ENCODE measurements at regions not wholly inside any gene's neighbourhood (a gene's known extent, or its start where the extent isn't known, plus 50 kb on each side); places are given as distances from the start of the nearest gene placed in this dataset.

DNA sequence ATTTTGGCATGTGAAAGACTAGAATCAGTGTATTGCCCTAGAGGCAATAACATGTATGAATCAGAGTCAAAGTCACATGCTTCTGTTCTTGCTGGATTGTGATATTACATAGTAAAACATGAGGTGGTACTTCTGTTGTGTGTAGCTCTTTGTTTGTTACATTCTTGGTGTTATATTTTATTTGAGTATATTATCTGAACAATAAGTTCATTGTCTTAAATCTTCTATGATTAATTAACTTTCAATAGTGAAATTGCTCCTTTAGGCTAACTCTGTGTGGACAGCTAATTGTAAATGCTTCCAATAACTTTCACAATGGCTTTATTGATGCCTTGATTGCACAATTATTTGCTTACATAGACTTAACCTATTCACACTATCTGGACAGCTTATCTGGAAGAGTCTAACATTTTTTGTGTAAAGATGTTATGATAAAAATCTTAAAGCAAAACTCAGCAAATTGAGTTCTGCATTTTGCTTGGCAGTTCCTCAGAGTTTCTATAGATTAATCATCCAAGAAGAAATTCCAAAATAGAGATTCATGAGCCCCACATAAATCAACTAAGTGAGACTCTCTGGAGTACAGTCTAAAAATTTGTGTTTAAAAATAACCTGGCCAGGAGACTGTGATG lies 239.6 kb upstream of the TUSC1 start:
- intact Hi-C loops (cut with DNase I; ENCODE audit: low total_unique reads), result no loop called here
- H3K36me3 ChIP-seq (ENCODE audit: low read depth, missing control alignments), result no peaks in the 10 kb centered on the region
- no peak overlapping the region for H3K4me3 ChIP-seq
- no peak for DNase-seq
- no peaks in the 10 kb centered on the region for H3K27me3 ChIP-seq
- H3K9me3 ChIP-seq, result no peaks in the 10 kb centered on the region
- H3K27ac ChIP-seq, result no peak overlapping the region
- no peaks in the 10 kb centered on the region for H3K4me1 ChIP-seq
- TF ChIP-seq CTCF (IDR thresholded peaks at IDR 0.05) (no peak), POLR2A (IDR thresholded peaks at IDR 0.05) (no peak)

DNA sequence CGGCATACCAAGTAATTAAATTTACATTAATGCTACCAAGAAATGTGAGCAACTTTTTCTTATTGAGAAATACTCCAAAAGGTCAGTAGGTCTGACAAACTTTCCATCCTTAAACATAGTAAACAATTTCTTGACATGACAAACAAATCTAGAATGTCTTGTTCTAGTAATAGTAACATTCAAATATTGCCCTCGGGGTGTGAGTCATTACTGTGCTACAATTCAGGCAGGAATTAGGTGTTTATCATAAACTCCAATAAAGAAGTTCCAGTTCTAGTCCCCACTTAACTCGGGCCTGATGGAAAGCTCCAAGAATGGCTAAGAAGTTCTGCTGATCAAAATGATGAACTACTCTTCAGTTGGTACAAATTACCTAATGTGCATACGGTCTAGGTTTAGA lies 235.6 kb upstream of the TUSC1 start:
- WGBS, 2 donors, result 76 to 85% methylated on average over 4 of the region's 4 CpGs
- TF ChIP-seq CTCF (IDR thresholded peaks at IDR 0.05) (no peak), POLR2A (IDR thresholded peaks at IDR 0.05) (no peak)
- Histone ChIP-seq H3K4me1 (no peaks in the 10 kb centered on the region), H3K27me3 (no peaks in the 10 kb centered on the region), H3K36me3 (ENCODE audit: low read depth, missing control alignments) (no peaks in the 10 kb centered on the region), H3K9me3 (no peaks in the 10 kb centered on the region), H3K4me3 (no peak overlapping the region), H3K27ac (no peak overlapping the region)
- intact Hi-C loops (cut with DNase I; ENCODE audit: low total_unique reads), result no loop called here
- no peak for DNase-seq

DNA sequence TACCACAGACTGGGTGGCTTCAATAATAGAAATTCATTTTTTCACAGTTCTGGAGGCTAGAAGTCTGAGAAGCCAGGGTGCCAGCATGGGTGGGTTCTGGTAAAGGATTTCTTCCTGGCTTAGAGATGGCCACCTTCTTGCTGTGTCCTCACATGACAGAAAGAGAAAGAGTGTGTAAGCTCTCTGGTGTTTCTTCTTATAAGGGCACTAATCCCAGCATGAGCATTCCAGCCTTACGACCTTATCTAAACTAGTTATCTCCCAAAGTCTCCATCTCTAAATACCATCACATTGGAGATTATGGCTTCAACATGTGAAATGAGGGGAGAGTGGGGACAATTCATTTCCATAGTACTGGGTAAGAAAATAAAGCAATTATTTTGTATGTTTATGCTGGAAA lies 226.5 kb upstream of the TUSC1 start:
- 64 to 73% methylated on average over 1 of the region's 1 CpG for WGBS, 2 donors
- no peaks in the 10 kb centered on the region for H3K4me1 ChIP-seq
- H3K27ac ChIP-seq, result no peak overlapping the region
- DNase-seq, result no peak
- H3K27me3 ChIP-seq, result no peaks in the 10 kb centered on the region
- intact Hi-C loops (cut with DNase I; ENCODE audit: low total_unique reads), result no loop called here
- H3K36me3 ChIP-seq (ENCODE audit: low read depth, missing control alignments), result no peaks in the 10 kb centered on the region
- TF ChIP-seq CTCF (IDR thresholded peaks at IDR 0.05) (no peak), POLR2A (IDR thresholded peaks at IDR 0.05) (no peak)
- no peak overlapping the region for H3K4me3 ChIP-seq
- H3K9me3 ChIP-seq, result no peaks in the 10 kb centered on the region

DNA sequence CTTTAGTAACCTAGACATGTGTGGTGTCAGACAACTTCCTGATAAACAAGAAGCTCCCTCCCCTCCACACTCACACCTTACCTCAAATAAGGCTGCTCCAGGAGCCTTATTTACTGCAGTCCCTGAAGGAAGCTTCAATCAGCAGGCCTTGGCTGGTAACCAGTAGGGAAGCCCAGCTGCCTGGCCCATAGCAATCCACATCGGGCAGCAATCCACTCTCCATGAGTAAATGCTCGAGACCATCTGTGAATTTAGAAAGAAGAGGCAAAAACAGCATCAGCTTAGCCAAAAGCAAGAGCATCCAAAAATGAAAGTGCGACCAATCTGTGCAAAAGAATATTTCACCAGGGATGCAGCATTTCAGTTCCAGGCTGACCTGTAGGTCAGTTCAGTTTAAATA lies 213.3 kb upstream of the TUSC1 start:
- Histone ChIP-seq H3K27ac (no peak overlapping the region), H3K9me3 (no peaks in the 10 kb centered on the region), H3K4me3 (no peak overlapping the region), H3K36me3 (ENCODE audit: low read depth, missing control alignments) (no peaks in the 10 kb centered on the region), H3K27me3 (no peaks in the 10 kb centered on the region), H3K4me1 (no peaks in the 10 kb centered on the region)
- DNase-seq, result no peak
- TF ChIP-seq POLR2A (IDR thresholded peaks at IDR 0.05) (no peak), CTCF (IDR thresholded peaks at IDR 0.05) (no peak)
- intact Hi-C loops (cut with DNase I; ENCODE audit: low total_unique reads), result no loop called here
- WGBS, 2 donors, result 58 to 76% methylated on average over 3 of the region's 3 CpGs

- H3K4me3 ChIP-seq, result no peak overlapping the region
- H3K27ac ChIP-seq, result no peak overlapping the region
- intact Hi-C loops (cut with DNase I; ENCODE audit: low total_unique reads), result no loop called here
- 73 to 74% methylated on average over 1 of the region's 1 CpG for WGBS, 2 donors
- no peaks in the 10 kb centered on the region for H3K4me1 ChIP-seq
- H3K27me3 ChIP-seq, result no peaks in the 10 kb centered on the region
- H3K9me3 ChIP-seq, result no peaks in the 10 kb centered on the region
- TF ChIP-seq CTCF (IDR thresholded peaks at IDR 0.05), result no peak
- no peak for TF ChIP-seq POLR2A (IDR thresholded peaks at IDR 0.05)
- H3K36me3 ChIP-seq (ENCODE audit: low read depth, missing control alignments), result no peaks in the 10 kb centered on the region
- DNase-seq, result no peak
Observed at GRCh38 chr9:25889661-25890060, 211.4 kb upstream of the TUSC1 start.

Measured in testis (tissue), 2 donors.